GM12872 (cell line): ENCODE measurements at regions not wholly inside any gene's neighbourhood (a gene's known extent, or its start where the extent isn't known, plus 50 kb on each side); places are given as distances from the start of the nearest gene placed in this dataset.

Experiments used
- TF ChIP-seq, protein P1 (sequence below): IDR thresholded peaks from 3 replicates; pipeline ENCODE4 v1.5.1; 2011; ENCODE audit warnings: low read depth, mild to moderate bottlenecking, low read length, moderate library complexity; ENCODE audit not compliant: insufficient read depth

DNA sequence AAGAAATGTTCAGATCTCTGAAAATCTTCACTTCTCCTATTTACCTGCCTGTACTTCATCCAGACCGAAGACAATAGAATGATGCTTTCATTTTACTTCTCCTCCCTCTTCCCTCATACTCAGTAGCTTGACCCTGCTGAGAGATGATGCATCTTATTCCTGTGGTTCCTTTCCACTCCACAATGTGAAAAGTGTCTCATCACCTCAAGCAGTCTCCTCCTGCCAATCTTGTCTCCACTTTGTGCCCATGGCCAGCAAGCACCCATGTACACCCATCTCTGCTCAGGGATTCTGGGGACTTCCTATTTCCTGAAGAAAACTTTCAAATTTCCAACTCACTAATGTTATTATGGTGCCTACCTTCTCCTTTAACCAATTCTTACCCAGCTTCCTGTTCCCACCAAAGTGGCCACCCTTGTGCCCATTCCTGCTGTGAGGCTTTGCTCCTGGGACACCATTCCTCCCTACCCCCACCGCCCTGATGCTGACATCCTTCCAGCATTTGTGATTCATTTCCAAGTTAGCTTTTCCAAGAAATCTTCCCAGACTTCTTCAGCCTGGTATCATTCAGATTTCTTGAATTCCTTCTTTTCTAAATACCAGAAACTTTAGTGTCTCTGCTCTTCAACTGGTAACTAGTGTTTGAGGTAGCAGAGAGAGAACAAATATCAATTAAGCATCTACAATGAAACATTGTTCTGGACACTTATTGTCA is 212.5 kb downstream of the POSTN start:
- TF ChIP-seq, protein P1, sequence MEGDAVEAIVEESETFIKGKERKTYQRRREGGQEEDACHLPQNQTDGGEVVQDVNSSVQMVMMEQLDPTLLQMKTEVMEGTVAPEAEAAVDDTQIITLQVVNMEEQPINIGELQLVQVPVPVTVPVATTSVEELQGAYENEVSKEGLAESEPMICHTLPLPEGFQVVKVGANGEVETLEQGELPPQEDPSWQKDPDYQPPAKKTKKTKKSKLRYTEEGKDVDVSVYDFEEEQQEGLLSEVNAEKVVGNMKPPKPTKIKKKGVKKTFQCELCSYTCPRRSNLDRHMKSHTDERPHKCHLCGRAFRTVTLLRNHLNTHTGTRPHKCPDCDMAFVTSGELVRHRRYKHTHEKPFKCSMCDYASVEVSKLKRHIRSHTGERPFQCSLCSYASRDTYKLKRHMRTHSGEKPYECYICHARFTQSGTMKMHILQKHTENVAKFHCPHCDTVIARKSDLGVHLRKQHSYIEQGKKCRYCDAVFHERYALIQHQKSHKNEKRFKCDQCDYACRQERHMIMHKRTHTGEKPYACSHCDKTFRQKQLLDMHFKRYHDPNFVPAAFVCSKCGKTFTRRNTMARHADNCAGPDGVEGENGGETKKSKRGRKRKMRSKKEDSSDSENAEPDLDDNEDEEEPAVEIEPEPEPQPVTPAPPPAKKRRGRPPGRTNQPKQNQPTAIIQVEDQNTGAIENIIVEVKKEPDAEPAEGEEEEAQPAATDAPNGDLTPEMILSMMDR = no peak

DNA sequence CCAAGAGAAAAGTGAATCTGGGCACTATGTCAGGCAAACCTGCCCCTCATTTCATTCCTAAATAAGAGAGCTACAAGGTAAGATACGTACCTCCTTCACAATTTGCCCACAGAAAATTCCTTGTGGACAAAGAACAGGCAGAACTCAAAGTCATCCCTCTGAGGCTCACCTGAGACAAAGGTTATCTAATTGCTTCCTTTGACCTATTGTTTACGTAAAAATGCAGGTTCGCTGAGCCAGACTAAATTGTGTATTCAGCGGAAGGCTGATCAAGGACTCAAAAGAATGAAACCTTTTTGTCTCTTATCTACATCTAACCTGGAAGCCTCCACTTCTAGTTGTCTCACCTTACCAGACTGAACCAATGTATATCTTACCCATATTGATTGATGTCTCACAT is 213.3 kb downstream of the POSTN start:
- TF ChIP-seq, protein P1 = no peak

DNA sequence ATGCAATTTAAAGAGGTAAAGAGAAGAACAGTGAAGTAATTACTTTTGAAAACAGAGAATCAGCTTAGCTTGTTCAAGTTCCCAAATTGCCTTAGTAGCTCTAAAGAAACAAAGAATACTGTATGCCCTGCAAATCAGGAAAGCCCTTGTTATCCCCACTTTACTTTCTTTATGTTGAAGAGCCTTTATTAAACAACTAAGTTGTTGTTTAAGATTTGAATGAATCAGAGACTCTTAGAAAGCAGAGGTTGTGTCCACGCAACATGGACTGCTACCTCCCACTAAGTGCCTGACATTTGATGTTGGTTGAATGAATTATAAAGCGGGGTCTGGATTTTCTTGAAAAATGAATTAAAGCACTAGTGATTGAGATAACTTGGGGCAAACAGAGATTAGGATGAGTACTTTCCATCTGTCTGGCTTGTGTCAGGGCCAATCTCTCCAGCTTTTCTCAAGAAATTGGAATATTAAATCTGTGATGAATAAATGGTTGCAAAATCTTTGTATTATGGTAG is 214.7 kb downstream of the POSTN start:
- TF ChIP-seq, protein P1 = no peak

DNA sequence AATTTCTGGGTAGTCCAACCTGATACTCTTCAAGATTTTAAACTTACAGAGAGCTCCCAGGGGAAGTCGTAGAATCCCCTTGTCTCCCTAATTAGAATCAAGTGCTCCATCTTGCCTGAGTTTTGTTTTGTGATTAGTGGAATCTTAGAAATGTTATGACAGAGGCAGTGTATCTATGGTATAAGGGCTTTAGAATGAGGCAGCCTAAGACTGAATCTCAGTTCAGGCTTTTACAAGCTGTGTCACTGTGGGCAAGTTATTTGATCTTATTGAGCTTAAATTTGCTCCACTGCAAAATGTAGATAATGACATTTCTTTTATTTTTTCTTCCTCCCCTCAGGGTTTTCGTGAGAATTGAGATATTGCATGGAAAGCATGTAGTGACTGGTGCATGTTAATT is 215.5 kb downstream of the POSTN start:
- TF ChIP-seq, protein P1 = no peak

DNA sequence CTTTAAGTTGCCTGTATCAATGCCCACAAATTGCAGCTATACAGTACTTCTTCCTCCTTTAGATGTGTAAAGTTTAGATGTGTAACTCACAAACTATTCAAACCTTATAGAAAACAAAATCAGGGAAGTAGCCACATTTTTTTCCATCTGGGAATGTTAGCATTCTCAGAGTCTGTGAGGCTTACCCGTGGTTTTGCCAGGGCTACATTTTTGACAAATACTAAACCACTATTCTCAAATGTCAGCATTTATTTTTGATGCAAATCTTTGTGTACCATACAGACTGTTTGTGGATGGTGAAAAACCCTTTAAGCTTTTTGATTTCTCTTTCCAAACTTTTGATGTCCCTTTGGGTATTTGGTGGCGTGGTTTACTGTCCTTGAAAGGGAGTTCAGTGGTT is 216.4 kb downstream of the POSTN start:
- TF ChIP-seq, protein P1 = no peak

DNA sequence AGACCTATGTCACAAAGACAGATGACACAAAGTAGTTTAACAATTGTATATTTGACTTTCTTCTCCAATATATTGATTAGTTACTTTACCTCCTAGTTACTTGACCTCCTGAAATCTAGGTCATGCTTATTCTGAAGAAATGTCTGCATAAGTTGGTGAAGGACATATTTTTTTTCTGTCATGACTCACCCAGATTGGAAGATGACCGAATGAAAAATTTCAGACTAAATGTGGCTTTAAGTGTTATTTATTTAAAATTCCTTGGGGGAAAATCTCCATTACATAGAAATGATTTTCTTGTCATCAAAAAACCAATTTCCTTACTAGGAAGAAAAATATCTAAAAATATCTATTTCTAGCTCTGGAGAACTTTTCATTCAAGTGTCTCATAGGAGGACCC is 217.1 kb downstream of the POSTN start:
- TF ChIP-seq, protein P1 = no peak

DNA sequence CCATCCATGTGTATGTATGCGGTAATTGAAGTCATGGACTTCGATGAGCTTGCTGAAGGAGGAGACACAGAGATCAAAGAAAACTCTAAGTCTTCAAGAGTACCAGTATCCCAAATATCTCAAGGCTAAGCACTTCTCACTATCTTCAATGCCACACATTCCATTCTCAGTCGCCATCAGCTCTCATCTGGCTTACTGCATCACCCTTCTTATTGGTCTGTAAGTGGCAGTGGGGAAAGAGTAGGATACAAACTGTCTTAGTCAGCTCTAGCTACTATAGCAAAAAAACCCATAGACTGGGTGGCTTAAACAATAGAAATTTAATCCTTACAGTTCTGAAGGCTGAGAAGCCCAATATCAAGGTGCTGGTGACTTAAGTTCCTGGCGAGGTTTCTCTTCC is 218.7 kb downstream of the POSTN start:
- TF ChIP-seq, protein P1 = no peak
